Skeletal muscle satellite cell (primary cell): ENCODE measurements at regions not wholly inside any gene's neighbourhood (a gene's known extent, or its start where the extent isn't known, plus 50 kb on each side); places are given as distances from the start of the nearest gene placed in this dataset.
"Not testable (repeated sequence)": the region's sequence is repeated elsewhere in the genome, so short reads cannot be mapped to it uniquely, and the experiment has no call there.

Experiments
- H3K27me3 ChIP-seq: 2 replicates; pipeline ENCODE4 v1.7.0; 2013; ENCODE audit warnings: low read length; ENCODE audit not compliant: control insufficient read depth, insufficient read depth
- H3K36me3 ChIP-seq: 2 replicates; pipeline ENCODE4 v1.7.0; 2013; ENCODE audit warnings: mild to moderate bottlenecking, control low read depth, low read length; ENCODE audit not compliant: insufficient read depth
- H3K4me1 ChIP-seq: 2 replicates; pipeline ENCODE4 v1.7.0; 2013; ENCODE audit warnings: low read length; ENCODE audit not compliant: control insufficient read depth, insufficient read depth
- H3K4me2 ChIP-seq: 2 replicates; pipeline ENCODE4 v1.7.0; 2013; ENCODE audit warnings: mild to moderate bottlenecking, low read length
- H3K4me3 ChIP-seq: 2 replicates; pipeline ENCODE4 v1.7.0; 2013; ENCODE audit warnings: low read length
- H3K9ac ChIP-seq: 2 replicates; pipeline ENCODE4 v1.7.0; 2013; ENCODE audit warnings: mild to moderate bottlenecking, low read depth, low read length, moderate library complexity
- H3K9me3 ChIP-seq: replicated peaks from 2 replicates; pipeline ENCODE4 v1.7.0; 2013; ENCODE audit warnings: mild to moderate bottlenecking, control low read depth, low read length

- Histone ChIP-seq H3K9me3 (no peaks in the 10 kb centered on the region), H3K4me2 (no peak overlapping the region), H3K27me3 (no peaks in the 10 kb centered on the region), H3K36me3 (no peaks in the 10 kb centered on the region), H3K4me1 (no peaks in the 10 kb centered on the region), H3K4me3 (no peak overlapping the region), H3K9ac (no peak overlapping the region)
These were observed 1274.6 kb downstream of the REEP3 start for GRCh38 chr10:64795847-64796246.

GRCh38 chr10:64798297-64798696 is 1277.1 kb downstream of the REEP3 start:
- Histone ChIP-seq H3K4me2 (no peak overlapping the region), H3K4me3 (no peak overlapping the region), H3K9ac (no peak overlapping the region), H3K27me3 (no peaks in the 10 kb centered on the region), H3K9me3 (no peaks in the 10 kb centered on the region), H3K36me3 (no peaks in the 10 kb centered on the region), H3K4me1 (no peaks in the 10 kb centered on the region)

- not testable (repeated sequence) for H3K4me3 ChIP-seq, H3K4me1 ChIP-seq, H3K36me3 ChIP-seq, H3K4me2 ChIP-seq, H3K9me3 ChIP-seq, H3K27me3 ChIP-seq, H3K9ac ChIP-seq
These were observed 1287.0 kb downstream of the REEP3 start for GRCh38 chr10:64808233-64808632.

GRCh38 chr10:64810046-64810445 is 1288.8 kb downstream of the REEP3 start:
- not testable (repeated sequence) for H3K27me3 ChIP-seq, H3K9ac ChIP-seq, H3K4me2 ChIP-seq, H3K4me3 ChIP-seq, H3K4me1 ChIP-seq, H3K9me3 ChIP-seq, H3K36me3 ChIP-seq

GRCh38 chr10:64813391-64813790 is 1292.2 kb downstream of the REEP3 start:
- Histone ChIP-seq H3K27me3 (no peaks in the 10 kb centered on the region), H3K9me3 (no peaks in the 10 kb centered on the region), H3K36me3 (no peaks in the 10 kb centered on the region), H3K9ac (no peak overlapping the region), H3K4me2 (no peak overlapping the region), H3K4me1 (no peaks in the 10 kb centered on the region), H3K4me3 (no peak overlapping the region)

- no peak overlapping the region for H3K4me2 ChIP-seq
- no peak overlapping the region for H3K9ac ChIP-seq
- H3K4me3 ChIP-seq, result no peak overlapping the region
- no peaks in the 10 kb centered on the region for H3K9me3 ChIP-seq
- H3K36me3 ChIP-seq, result no peaks in the 10 kb centered on the region
- no peaks in the 10 kb centered on the region for H3K4me1 ChIP-seq
- no peaks in the 10 kb centered on the region for H3K27me3 ChIP-seq
These were observed 1293.0 kb downstream of the REEP3 start for GRCh38 chr10:64814201-64814600.

- no peaks in the 10 kb centered on the region for H3K36me3 ChIP-seq
- no peak overlapping the region for H3K4me3 ChIP-seq
- no peak overlapping the region for H3K9ac ChIP-seq
These were observed 1308.7 kb downstream of the REEP3 start for GRCh38 chr10:64829888-64830412.

GRCh38 chr10:64830869-64831268 is 1309.7 kb downstream of the REEP3 start:
- Histone ChIP-seq H3K9ac (no peak overlapping the region), H3K36me3 (no peaks in the 10 kb centered on the region), H3K4me3 (no peak overlapping the region), H3K4me1 (no peaks in the 10 kb centered on the region), H3K9me3 (no peaks in the 10 kb centered on the region), H3K4me2 (no peak overlapping the region), H3K27me3 (no peaks in the 10 kb centered on the region)

More at GRCh38 chr10:64829888-64830412, 1308.7 kb downstream of the REEP3 start:
- no peak overlapping the region for H3K4me2 ChIP-seq
- no peaks in the 10 kb centered on the region for H3K9me3 ChIP-seq
- no peaks in the 10 kb centered on the region for H3K27me3 ChIP-seq
- H3K4me1 ChIP-seq, result no peaks in the 10 kb centered on the region

GRCh38 chr10:64840341-64840740 is 1319.1 kb downstream of the REEP3 start:
- Histone ChIP-seq H3K27me3 (no peaks in the 10 kb centered on the region), H3K4me3 (no peak overlapping the region), H3K36me3 (no peaks in the 10 kb centered on the region), H3K4me2 (no peak overlapping the region), H3K9ac (no peak overlapping the region), H3K4me1 (no peaks in the 10 kb centered on the region), H3K9me3 (no peaks in the 10 kb centered on the region)

GRCh38 chr10:64846700-64847099 is 1325.5 kb downstream of the REEP3 start:
- H3K9me3 ChIP-seq, result no peaks in the 10 kb centered on the region
- no peaks in the 10 kb centered on the region for H3K4me1 ChIP-seq
- no peaks in the 10 kb centered on the region for H3K36me3 ChIP-seq
- no peaks in the 10 kb centered on the region for H3K27me3 ChIP-seq
- H3K4me2 ChIP-seq, result no peak overlapping the region
- H3K9ac ChIP-seq, result no peak overlapping the region
- no peak overlapping the region for H3K4me3 ChIP-seq

- H3K4me2 ChIP-seq, result no peak overlapping the region
- no peak overlapping the region for H3K4me3 ChIP-seq
- H3K9me3 ChIP-seq, result no peaks in the 10 kb centered on the region
- H3K27me3 ChIP-seq, result no peaks in the 10 kb centered on the region
- H3K4me1 ChIP-seq, result no peaks in the 10 kb centered on the region
- H3K9ac ChIP-seq, result no peak overlapping the region
- H3K36me3 ChIP-seq, result no peaks in the 10 kb centered on the region
These were observed 1334.7 kb downstream of the REEP3 start for GRCh38 chr10:64855941-64856340.

- Histone ChIP-seq H3K36me3 (no peaks in the 10 kb centered on the region), H3K9ac (no peak overlapping the region)
These were observed 1338.7 kb downstream of the REEP3 start for GRCh38 chr10:64859911-64860310.

More at GRCh38 chr10:64859911-64860310, 1338.7 kb downstream of the REEP3 start:
- H3K4me2 ChIP-seq, result no peak overlapping the region
- no peaks in the 10 kb centered on the region for H3K9me3 ChIP-seq
- H3K4me1 ChIP-seq, result no peaks in the 10 kb centered on the region
- no peaks in the 10 kb centered on the region for H3K27me3 ChIP-seq
- no peak overlapping the region for H3K4me3 ChIP-seq
